NCI-H1436 (cell line): ENCODE measurements at regions not wholly inside any gene's neighbourhood (a gene's known extent, or its start where the extent isn't known, plus 50 kb on each side); places are given as distances from the start of the nearest gene placed in this dataset.
"Not testable (repeated sequence)": the region's sequence is repeated elsewhere in the genome, so short reads cannot be mapped to it uniquely, and the experiment has no call there.

Experiments
- DNase-seq: peaks from one replicate; lab custom pipeline; 2025; lab: John Stamatoyannopoulos, UW

DNA sequence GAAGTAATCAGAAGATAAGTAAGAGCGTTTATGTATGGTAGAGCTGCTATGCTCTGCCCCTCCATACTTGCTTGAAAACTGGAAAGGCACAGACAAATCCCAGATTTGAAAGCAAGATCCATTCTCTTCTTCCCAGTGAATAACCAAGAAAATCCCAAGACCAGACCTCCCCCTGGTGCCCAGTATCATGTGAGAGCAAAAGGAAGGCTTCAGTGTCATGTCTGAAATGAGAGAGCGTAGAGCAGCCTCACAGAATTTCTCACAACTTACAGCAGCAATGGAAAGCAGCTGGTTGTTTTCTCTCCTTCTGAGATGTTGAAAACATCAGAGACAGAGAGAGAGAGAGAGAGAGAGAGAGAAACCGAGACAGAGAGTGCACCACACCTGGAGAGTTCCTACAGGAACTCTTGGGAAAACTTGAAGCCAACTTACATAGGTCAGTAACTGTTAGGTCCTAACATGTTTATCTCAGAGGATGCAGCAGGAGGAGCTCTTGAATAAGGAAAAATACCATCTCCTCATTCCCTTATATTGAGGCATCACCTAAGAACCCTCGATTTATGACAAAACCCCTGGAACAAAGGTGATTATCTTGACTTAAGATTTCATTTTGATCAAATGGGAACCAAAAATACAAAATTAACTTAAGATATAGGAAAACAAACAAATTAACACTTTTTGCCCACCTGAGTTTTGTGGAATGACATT, 273.3 kb downstream of the NSUN3 start:
- no peak for DNase-seq

DNA sequence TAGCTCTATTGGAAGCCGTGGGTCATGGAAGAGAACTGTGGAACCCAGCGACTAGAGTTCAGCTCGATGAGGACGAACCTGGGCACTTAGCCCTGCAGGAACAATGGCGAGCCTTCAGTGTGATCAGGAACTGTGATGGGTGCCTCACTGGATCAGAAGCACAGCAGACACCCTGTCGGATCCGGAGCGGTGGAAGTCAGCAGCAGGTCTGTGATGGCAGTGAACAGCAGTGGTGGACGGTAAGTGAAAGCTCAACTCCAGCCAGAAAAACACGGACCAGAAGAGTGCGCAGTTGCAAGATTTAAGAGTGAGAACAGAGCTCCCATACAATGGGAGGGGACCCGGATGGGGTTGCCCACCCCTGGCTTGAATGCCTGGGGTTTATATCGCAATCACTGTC, 282.2 kb downstream of the NSUN3 start:
- no peak for DNase-seq

DNA sequence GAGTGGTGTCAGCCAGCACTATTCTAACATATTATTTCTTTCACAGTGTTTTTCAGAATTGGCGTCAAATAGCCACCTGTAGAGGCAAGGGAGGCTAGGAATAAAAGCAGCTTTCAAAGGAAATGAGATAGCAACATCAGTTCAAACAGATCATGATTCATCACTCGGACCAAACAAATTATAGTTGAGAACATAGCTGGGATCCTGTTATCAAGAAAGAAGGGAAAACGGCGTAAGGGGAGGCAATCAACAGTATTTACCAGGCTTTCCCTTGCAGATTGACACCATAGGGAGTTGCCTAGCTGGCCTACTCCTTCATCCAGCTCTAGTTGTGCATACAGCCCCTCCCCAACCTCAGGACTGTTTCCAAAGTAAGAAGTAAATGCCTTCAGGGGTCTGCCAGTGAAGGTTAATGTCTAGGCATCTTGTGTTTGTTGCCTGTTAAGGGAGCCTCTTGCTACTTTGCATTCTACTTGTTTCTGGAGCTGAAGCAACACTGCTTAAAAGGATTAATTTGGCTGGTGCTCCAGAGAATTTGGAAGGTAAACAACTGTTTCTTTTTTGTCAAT, 286.5 kb downstream of the NSUN3 start:
- DNase-seq = no peak

DNA sequence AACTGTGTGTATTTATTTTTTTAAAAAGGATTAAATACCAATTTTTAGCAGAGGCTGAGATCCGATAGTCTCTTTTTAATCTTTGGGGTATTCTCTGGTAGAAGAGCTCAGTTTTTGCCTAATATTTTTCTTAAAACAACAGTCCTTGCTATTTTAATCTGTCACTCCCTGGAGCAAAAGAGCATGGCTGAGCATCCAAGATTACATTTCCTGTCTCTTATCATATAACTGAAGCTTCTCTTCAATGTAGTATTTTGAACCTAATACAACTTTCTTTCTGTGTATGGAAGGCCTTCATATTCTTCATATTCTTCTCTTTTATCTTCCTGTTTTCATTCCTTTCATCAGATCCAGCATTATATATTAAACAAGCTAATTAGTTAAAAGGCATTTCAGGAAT, 293.7 kb downstream of the NSUN3 start:
- DNase-seq = no peak

DNA sequence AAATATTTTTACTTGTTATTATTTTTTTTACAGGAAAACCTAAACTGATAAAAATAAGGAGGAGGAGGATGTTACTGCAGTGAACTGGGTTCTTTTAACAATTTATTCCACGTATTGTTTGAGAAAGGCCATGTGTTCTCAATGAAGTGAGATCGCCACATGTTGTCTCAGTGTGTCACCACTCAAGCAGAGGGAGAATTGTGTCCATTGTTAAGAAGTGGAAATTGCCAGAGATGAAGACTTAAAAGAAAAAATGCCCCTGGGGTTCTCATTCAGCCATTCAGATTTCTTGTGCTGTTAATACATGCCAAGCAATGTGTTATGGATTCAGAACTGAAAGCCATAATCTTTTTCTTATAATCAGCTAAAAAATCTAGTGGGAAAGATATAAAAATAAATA, 297.1 kb downstream of the NSUN3 start:
- DNase-seq = no peak

DNA sequence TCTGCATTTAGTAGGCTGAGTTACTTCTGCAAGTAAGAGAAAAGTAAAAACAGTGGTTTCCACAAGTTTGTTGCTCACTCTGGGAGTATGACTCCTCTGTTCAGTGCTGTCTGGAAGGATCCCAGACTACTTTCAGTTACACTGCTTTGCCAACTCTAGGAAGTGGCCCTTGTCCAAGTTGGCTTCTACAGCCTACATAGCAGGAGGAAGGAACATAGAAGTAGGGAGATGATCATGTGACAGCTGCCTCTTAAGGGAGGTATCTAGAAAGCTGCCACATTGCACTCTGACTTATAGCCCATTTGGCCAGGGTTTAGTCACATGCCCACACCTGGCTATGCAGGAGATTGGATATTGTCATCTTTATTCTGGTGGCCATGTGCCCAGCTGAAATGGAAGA, 298.1 kb downstream of the NSUN3 start:
- no peak for DNase-seq

DNA sequence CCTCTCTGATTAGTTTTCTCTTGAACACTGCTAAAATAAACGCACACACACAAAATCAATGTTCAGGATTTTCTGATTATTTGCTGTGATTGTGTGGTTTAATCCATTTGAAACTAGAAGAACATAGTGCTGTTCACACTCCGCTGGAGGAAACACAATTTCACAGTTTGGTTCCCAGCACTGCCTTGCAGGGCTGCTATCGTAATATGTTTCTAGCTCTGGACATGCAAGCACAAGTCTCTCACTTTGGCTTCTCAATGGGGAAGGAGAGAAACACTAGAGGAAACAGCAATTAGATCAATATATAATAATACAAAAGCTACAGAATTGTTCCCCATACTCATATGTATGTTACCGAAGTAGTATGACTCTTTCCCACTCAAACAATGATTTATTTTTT, 299.5 kb downstream of the NSUN3 start:
- DNase-seq = no peak

DNA sequence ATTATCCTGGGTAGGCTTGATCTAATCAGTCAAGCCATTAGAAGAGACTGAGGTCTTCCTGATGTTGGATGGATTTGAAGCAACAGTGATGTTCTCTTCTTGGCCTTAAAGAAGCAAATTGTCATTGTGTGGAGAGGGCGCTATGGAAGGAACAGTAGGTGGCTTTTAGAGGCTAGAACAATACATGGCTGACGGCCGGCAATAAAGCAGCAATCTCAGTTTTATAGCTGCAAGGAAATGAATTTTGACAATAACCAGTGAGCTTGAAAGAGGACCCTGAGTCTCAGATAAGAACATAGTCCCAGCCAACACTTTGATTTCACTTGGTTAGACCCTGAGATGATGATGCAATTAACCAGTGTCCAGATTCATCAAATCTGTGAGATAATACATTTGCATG, 302.1 kb downstream of the NSUN3 start:
- no peak for DNase-seq

DNA sequence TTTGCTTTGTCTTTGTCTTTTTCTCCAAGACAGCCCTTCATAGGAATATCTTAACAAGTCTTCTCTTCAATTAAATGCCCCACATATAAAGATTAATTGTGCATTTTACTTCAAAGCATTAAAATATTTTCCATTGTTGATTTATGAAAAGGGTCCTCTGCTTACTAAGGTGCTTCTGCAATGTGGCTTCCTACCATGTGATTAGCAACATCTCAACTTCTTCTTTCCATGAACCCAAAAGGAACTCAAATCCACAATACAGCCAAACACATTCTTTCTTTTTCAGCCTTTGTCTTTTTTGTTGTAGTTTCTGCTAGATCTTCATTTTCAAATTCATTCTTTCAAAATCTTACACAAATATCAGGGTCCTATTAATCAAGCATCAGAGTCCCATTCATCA, 309.2 kb downstream of the NSUN3 start:
- no peak for DNase-seq

DNA sequence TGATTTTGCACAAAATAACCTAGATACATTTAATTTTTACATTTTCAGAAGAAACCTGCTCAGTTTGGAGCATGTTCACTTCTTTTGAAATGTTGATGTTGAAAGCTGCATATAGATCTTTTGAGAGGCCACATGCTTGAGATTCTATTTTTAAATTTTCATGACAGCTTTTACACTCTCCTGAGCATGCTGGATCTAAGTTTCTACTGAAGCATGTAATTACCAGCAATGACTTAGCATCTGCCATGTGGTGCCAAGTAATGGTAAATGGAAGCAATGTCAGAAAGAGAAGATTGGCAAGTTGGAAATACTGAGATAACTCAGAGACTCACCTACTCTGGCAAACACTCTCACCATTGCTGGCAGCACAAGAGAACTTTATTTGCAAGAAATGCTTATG, 310.6 kb downstream of the NSUN3 start:
- DNase-seq = no peak

DNA sequence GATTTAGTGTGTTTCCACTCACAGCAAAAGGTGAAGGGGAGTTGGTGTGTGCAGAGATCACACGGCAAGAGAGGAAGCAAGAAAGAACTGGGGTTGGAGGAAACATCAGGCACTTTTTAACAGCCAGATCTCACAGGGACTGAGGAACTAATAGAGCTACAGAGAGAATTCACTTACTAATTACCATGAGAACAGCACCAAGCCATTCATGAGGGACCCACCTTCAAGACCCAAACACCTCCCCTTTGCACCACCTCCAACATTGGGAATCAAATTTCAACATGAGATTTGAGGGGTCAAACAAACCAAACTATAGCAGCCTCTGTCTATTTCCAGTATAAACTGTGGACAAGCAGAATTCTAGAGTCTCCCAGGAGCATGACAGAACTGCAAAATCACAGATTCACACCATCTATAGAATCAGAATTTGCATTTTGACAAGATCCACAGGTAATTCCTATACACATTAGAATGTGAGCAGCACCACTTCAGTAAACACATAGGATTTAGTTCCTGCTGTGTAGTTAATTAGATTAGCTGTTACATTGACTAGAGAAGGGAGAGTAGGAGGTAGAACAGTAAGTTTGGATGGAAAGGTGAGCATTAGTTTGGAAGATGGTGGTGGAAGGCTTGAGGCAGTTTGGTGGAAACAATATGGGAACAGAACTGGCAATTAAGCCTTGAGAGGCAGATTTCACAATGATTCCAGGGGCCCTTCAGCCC, 311.7 kb downstream of the NSUN3 start:
- DNase-seq = no peak

DNA sequence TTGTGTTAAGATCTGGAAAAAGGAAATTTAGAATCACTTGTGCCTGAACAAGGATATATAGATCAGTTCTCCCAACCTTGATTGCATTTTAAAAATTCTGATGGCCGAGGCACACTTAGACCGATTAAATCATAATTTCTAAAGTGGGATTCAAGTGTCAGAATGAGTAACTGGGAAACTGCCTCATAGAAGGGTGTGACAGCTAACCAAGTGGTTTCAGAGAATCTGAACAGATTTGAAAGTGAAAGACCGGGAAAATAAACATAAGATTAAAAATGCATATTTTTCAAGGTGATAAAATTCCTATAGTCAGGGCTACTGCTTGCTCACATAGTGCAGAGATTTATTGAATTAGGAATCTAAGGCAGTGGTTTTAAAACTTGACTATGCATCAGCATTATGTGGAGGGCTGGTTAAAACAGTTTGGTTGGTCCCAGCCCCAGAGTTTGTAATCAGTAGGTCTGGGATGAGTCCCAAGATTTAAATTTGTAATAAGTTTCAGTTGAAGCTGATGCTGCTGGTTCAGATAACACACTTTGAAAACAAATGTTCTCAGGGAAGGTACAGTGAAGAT, 314.3 kb downstream of the NSUN3 start:
- not testable (repeated sequence) for DNase-seq

DNA sequence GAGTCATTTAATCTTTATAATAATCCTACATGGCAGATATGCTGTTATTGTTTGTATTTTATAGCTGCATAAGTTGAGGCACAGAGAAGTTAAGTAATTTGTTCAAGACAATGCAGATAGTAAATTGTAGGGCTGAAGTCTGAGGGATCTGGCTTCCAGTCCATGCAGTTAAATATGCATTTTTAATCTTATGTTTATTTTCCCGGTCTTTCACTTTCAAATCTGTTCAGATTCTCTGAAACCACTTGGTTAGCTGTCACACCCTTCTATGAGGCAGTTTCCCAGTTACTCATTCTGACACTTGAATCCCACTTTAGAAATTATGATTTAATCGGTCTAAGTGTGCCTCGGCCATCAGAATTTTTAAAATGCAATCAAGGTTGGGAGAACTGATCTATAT, 315.0 kb downstream of the NSUN3 start:
- DNase-seq = not testable (repeated sequence)

DNA sequence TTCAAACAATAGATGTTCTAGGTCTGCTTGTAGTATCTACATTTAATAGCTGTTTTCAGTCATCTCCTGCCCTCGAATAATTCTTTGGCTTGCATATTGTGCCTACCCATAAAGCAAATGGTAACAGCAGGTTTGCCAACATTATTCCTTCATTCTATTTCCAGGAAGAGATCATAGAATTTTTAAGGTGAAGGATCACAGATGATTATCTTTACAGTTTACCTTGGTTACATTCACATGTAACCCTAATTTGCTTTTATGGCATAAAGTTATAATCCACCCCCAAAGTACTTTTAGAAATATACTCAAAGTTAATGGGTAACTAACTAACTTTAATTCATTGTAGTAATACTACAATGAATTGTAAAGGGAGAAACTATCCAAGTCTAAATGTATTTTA, 315.5 kb downstream of the NSUN3 start:
- DNase-seq = no peak

DNA sequence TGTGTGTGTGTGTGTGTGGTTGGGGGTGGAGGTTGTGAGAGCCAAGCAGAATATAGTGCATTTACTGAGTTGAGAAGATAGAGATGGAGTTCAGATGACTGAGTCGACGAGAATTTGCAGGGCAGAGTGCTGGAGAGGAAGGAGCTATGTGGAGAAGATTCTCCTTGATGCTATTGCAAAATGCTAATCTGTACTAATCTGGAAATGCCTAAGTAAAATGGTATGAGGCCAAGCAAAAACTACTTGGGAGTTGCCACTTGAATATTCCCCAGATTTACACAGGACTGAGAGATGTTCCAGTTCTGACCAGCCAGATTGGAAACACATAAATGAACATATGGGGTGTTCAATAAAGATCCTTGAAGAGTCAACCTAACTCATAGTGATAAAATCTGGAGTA, 316.4 kb downstream of the NSUN3 start:
- DNase-seq = no peak

DNA sequence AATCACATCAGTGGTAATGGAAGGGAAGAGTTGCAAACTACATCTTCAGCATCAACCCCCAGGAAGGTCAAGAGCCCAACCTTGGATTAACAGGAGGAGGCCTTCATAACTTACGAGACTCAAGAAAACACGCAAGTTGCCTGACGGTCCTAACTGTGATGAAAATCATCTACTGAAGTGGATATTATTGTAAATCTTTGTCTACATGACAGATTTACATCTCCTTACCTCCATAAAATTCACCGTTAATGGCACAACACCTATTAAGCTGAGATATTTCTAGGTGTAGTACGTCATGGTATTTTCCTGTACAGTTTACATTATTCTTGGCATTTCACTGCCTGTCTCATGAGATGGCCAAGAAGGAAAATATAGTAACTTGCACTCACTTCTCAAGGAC, 332.0 kb downstream of the NSUN3 start:
- DNase-seq = no peak

DNA sequence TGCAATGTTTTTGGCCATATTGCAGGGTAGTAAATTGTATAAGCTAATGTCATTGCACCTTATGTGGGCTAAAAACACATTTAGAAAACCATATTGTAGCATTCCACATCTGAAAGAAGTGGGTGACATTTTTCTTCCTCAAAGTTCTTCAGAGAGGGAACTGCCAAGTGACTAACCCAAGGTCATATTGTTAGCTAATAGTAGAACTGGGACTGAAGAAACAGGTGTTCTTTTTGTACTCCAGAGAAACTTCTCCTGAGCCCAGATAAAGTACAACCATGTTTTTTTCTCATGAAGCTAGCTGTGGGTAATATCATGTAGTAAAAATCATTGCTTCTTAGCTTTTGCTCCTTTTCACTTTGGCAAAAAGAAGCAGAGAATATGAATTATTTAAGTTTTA, 333.0 kb downstream of the NSUN3 start:
- no peak for DNase-seq

DNA sequence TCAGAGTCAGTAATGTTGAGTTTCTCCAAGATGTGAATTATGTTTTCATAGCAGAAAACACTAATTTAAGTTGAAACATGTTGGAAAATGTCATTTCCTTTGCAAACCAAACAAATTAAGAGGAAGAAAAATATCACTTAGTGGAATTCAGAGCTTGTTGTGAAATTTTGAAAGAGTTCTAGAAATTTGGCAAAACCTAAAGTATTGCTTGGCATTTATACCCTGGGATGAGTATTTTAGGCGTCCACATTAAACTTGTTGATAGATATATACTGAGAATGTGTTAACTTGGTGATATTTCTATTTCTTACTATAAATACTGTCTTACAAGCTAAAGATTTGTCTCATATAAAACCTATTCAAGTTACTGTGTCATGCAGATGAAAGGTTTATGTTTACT, 335.2 kb downstream of the NSUN3 start:
- no peak for DNase-seq

DNA sequence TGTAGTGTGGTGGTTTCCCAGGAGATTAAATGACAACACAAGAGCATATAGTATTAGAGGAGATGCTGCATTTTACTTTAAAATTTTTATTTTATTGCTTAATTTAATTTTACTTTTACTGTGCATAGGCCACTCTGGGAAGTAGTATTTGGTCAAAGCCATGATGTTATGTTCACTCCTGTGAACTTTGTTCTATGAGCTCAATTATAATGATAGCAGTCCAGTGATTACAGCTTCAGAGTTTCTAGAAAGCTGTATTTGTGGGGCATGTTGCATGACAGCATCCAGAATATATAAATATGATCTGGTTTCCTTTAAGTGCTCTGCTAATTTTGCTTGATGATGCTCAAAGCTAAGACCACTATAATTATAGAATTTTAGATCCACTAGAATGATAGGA, 338.6 kb downstream of the NSUN3 start:
- DNase-seq = no peak

DNA sequence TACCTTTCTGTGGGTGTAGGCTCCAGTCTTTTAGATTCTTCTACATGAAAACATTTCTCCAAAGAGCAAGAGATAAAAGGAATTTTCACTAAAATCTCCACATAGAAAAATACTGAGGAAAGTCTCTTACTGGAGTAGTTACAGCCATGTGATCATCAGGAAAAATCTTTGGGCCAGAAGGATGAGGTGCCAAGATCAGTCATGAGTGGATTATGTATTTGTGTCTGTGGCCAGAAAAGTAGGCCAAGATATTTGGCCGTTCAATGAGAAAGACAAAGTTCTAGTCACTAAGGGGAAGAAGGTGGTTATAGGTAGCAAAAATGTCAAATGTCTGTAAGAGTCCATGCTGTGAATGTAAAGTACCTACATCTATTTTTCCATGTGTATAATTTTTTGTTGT, 339.3 kb downstream of the NSUN3 start:
- DNase-seq = no peak

DNA sequence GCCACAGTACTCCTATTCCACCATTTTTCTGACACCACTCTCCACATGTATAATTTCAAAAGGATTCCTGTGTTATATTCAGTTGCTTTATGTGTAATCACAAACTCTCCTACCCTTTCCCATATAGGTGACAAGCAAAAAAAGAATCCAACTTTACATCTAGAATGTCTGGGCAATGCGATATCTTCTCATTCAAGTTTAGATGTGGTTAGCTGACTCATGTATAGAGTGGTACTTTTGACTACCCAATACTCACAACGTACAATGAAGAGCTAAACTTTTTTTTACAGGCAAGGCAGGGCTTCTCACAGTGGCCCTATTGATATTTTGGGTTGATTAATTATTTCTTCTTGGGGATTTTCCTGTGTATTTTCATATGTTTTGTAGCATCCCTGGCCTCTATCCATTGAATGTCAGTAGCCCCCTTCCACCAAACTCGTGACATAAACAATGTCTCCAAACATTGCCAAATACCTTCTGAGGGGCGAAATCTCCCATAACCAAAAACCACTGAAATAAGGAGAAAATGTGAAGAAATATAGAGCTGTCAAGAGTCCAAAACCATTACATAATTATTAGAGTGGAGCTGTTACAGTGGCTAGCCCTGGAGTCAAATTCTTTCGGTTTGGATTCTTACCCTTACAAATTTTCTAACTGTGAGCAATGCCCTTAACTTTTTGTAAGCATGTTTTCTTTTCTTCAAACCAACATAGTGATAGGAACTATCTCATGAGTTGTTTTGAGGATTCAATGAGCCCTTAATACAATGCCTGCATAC, 342.6 kb downstream of the NSUN3 start:
- DNase-seq = no peak

DNA sequence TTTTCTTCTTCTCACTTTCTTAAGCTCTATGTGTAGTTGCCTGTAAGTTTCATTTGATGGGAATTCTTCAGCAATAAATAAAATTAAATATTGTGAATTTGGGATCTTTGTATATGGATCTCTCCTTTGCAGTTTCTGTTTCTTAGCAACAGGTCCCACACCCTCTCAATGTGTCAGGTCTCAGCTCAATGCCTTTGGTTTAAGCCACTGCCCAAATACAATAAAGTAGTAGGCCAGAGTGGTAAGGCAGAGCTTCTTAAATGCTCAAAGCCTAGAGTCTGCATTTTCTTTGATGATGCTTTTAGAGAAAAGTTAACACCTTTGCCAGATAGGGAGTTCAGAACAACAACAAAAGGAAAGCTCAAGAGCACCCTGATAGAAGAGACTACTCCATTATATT, 343.7 kb downstream of the NSUN3 start:
- no peak for DNase-seq
